Loucy (cell line): ENCODE measurements at regions not wholly inside any gene's neighbourhood (a gene's known extent, or its start where the extent isn't known, plus 50 kb on each side); places are given as distances from the start of the nearest gene placed in this dataset.

Experiments
- CTCF ChIP-seq: fragments of 200-600 bp; sonication (generic); conservative IDR thresholded peaks from 2 replicates; pipeline ENCODE4 v1.5.1; 2014; ENCODE audit warnings: mild to moderate bottlenecking, antibody characterized with exemption, low read length
- EZH2phosphoT487 ChIP-seq: fragments of 200-600 bp; IDR thresholded peaks from 2 replicates; pipeline ENCODE4 v1.6.1; 2018; ENCODE audit warnings: antibody characterized with exemption, mild to moderate bottlenecking, moderate library complexity, borderline replicate concordance

- TF ChIP-seq CTCF (no peak), EZH2phosphoT487 (no peak)
Measured at GRCh38 chr14:45361727-45362126, 108.7 kb upstream of the MIS18BP1 start.
